Fibroblast of pulmonary artery (primary cell): ENCODE measurements at regions not wholly inside any gene's neighbourhood (a gene's known extent, or its start where the extent isn't known, plus 50 kb on each side); places are given as distances from the start of the nearest gene placed in this dataset.
A peak's percentile ranks its signal among the peaks of the same experiment; 100 is the strongest.
"Not testable (repeated sequence)": the region's sequence is repeated elsewhere in the genome, so short reads cannot be mapped to it uniquely, and the experiment has no call there.

ENCODE experiments used
- DNase-seq: peaks from one replicate; pipeline ENCODE4 v3.0.0-alpha.2; 2010; ENCODE audit warnings: low read depth
- H3K4me3 ChIP-seq: replicated peaks from 2 replicates; pipeline ENCODE4 v1.5.1; 2011; ENCODE audit warnings: low read depth, mild to moderate bottlenecking, control low read depth, low read length, moderate library complexity
- CTCF ChIP-seq: IDR thresholded peaks from 2 replicates; pipeline ENCODE4 v1.5.1; 2011; ENCODE audit warnings: mild to moderate bottlenecking, control low read depth, low read length, inconsistent platforms; ENCODE audit errors: missing control alignments

- not testable (repeated sequence) for H3K4me3 ChIP-seq, DNase-seq
Measured at GRCh38 chr3:198157231-198157868, 197.3 kb downstream of the LMLN start.

GRCh38 chr3:198158007-198158406, 198.0 kb downstream of the LMLN start:
- H3K4me3 ChIP-seq, DNase-seq: not testable (repeated sequence)

- peak; percentile 39 for DNase-seq
Measured at GRCh38 chr3:198167339-198168039, 207.5 kb downstream of the LMLN start.

GRCh38 chr3:198170781-198171180, 210.8 kb downstream of the LMLN start:
- H3K4me3 ChIP-seq, DNase-seq: not testable (repeated sequence)

More at GRCh38 chr3:198167339-198168039, 207.5 kb downstream of the LMLN start:
- TF ChIP-seq CTCF = peak; percentile 24
- not testable (repeated sequence) for H3K4me3 ChIP-seq

GRCh38 chr3:198173080-198173479, 213.1 kb downstream of the LMLN start:
- not testable (repeated sequence) for DNase-seq, H3K4me3 ChIP-seq

GRCh38 chr3:198173929-198174574, 214.0 kb downstream of the LMLN start:
- DNase-seq, H3K4me3 ChIP-seq: not testable (repeated sequence)
